Activated gamma-delta T cell treated with Interleukin-2 at 50 U/mL for 16 hours (primary cell): ENCODE measurements at regions not wholly inside any gene's neighbourhood (a gene's known extent, or its start where the extent isn't known, plus 50 kb on each side); places are given as distances from the start of the nearest gene placed in this dataset.

Experiments
- DNase-seq: peaks from one replicate; pipeline ENCODE4 v3.0.0-alpha.2; 2020

DNA sequence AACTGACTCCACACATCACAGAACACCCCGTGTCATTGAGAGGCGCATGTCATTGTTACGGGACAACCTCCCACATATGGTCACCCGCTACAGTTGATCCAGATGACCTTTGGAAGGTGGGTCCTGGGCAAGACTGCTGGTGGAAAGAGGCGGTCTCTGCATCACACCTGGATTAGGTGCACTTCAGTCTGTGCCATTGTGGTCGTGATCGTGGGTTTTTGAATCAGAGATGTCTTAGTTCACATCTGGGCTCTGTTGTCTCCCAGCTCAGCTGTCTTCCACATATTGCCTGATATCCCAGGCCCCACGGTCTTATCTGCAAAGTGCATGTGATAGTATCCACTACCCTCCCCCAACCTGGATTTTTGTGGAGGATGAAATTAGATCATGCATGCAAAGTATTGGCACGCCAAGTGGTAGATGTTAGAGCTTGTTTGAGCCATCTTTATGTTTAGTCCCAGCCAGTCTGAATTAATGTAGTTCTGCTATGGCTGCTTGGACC is 208.7 kb upstream of the FOXN3 start:
- no peak for DNase-seq

DNA sequence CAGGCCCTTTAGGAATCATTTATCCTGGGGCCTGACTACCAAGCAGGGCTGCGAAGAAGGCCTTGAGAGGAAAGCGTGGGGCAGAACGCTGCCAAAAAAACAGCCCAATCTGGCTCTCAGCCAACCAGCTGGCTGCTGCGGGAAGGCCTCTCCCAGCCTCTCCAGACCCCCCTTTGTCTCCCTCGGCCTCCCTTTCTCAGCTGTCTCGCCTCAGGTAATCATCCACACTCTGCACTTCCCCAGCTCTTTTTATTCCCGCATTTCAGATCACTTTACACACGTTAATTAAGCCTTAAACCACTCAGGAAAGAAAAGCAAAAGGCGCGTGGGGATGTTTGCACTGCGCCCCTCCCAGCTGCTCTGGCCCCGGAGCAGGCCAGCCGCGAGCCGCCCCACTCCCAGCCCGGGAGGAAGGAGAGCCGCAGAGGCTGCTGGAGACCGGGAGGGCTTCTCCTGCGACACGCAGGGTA is 208.2 kb upstream of the FOXN3 start:
- no peak for DNase-seq

GRCh38 chr14:89624500-89625156 is 207.6 kb upstream of the FOXN3 start:
- DNase-seq, result no peak

- no peak for DNase-seq
Measured at GRCh38 chr14:89621791-89622638, 205.0 kb upstream of the FOXN3 start.

GRCh38 chr14:89621009-89621421 is 204.0 kb upstream of the FOXN3 start:
- DNase-seq, result peak; percentile 40

DNA sequence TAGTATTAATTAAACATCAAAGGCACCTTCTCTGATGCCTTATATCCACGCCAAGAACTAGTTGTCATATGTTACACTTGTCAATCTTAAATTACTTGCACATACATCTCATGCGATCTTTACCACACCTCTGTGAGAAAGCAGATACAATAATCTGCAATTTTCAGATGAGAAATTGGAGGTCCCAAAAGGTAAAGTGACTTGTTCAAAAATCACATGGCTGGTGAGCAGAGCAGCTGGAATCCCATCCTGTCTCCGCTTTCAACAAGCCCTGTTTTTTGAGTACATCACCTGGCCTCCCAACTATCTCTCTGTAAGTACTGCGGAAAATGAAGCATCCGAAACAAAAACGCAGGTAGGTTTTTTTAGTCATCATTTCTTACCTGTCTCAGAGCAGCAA is 203.4 kb upstream of the FOXN3 start:
- no peak for DNase-seq

DNA sequence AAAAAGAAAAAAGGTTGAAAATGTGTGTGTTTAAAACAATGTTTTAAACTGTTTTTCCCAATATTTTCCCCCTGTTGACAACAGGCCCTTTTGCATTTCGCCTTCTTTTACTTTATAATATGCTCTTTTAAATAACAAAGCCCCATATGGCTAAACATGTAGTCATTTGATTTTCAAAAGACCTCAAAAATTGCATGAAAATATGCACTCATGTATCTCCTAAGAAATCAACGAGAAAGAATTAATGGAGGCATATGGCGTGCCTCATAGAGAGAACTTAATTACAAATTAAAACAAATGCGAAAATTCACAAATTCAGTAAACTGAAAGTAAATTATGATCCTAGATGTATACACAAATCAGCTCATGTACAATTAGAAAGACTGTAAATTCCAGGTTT is 202.6 kb upstream of the FOXN3 start:
- no peak for DNase-seq

GRCh38 chr14:89618811-89619551 is 201.9 kb upstream of the FOXN3 start:
- peak; percentile 50 for DNase-seq

DNA sequence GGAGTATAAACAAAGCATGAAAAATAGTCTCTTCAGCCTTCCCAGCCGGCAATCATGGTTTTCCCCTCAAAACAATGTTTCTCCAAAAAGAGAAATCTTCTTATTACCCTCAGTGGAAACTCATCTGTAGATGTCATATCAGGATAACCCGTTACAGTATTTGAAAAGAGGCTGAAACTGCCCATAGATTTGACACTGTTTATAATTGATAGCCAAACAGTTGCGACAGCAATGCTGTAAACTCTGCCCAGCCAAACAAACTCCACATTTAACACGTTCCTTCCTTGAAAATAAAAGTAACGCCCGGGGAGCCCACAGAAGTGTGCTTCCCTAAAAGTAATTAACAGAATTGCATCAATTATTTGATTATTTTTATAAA is 201.3 kb upstream of the FOXN3 start:
- DNase-seq, result no peak

DNA sequence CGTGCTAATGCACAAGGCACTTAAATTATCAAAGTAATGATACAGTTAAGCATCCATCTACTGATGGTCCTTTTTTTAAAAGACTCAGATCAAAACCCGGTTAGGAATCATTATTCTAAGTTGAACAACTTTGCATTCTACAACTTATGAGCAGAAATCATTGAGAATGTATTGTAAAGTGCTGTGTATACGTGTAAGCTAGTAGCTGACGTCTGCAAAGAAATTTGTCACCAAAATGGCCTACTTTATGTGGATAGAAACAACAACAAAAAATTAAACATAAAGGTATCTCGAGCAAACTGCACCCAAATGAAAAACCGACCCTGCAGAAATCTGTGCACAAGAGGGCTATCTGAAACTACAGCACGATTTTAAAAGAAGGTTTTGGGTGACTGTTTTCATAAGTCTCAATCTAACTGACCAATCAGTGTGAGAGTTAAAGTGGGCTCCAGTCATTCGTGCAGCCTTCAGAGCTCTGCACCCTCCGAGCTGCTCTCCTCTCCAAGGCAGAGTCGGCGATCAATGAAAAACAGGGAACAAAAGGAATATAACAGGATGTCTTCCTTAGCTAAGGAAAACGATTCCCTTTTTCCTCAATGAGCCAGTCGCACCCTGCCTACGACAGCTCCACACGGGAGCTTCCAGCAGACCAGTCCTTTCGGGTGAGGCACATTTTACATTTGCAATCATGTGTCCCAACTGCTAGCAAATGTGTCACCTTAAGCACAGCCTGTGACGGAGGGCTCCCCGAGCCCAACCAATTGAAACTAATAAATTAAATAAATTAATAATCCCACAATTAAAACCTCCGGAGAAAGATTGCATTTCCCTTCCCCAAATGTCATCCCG is 200.7 kb upstream of the FOXN3 start:
- DNase-seq, result peak; percentile 24

DNA sequence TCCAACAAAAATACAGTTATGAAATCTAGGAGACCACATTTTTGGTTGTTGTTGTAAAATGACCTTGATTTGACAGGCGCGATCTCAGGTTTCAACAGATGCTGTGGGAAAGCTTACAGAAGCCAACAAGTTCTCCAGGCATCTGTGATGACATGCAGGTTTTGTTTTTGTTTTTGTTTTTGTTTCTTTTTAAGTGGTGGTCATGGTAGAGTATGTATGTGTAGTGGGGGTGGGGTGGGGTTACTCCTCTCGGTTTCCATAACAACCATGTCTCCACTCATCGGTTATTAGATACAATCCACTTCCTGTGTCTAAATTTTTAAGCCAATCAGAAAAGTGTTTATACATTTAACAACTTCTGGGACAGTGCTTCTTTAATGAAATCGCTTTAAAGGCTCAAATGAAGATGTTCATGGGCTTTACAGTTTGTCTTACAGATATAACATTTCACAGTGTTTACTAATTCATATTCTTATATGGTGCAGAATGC is 199.9 kb upstream of the FOXN3 start:
- peak; percentile 41 for DNase-seq

- DNase-seq, result no peak
Measured at GRCh38 chr14:89616425-89616824, 199.4 kb upstream of the FOXN3 start.

- DNase-seq, result no peak
Measured at GRCh38 chr14:89615421-89615820, 198.4 kb upstream of the FOXN3 start.

DNA sequence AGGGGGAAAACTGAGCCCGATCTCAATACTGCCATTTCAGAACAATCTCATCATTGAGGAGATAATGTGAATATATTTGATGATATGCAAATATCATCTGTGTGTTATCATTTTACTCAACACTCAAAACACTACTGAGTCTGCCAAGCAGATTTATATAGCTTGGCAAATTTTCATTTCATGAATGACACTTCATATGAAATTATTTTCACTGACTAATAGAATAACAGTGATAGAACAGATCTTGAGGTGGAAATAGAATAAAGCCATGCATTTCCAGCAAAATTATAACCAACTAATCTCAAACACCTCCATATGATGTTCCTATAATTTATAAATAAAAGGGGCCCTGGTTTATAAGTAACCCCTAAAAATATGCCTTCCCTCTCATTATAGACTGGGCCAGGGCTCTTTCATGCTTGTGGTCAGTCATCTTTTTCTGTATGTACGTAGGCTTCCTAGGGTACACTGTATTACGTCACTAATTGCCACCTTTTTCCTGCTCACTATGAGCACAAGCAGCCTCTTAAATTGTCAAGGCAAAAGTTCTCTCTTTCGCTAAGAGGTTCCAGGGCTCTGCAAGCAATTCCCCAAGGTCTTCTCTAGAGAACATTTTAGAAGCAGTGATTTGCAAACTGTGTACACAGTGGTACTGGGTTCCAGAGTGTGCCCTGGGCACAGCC is 197.1 kb upstream of the FOXN3 start:
- DNase-seq, result no peak

- no peak for DNase-seq
Measured at GRCh38 chr14:89613260-89614008, 196.4 kb upstream of the FOXN3 start.

DNA sequence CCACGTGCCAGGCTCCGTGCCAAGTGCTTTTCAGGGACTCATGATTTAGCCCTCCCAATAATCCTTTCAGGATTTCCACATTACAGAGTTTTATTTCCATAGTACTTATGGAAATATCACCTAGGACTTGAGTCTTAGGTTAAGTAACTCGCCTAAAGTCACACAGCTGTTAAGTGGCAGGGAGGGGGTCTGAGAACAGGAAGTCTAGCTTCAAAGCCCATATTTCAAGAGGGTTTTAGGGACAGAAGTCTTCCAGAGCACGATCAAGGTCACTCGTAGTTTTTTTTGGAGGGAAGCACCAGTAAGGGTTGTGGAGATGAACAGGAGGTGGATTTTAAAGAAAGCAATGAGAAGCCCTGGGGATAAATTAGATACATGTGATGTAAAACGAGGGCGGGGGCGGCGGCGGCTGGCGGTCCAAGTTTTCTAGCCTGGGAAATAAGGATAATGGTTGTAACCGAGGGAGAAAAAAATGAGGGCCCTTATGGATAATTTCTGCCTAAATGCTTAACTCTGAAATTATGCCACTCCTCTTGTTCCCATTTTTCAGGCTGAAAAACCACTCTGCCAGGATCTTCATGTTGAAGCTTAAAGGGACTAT is 192.6 kb upstream of the FOXN3 start:
- DNase-seq, result no peak

- no peak for DNase-seq
Measured at GRCh38 chr14:89607453-89607852, 190.4 kb upstream of the FOXN3 start.

DNA sequence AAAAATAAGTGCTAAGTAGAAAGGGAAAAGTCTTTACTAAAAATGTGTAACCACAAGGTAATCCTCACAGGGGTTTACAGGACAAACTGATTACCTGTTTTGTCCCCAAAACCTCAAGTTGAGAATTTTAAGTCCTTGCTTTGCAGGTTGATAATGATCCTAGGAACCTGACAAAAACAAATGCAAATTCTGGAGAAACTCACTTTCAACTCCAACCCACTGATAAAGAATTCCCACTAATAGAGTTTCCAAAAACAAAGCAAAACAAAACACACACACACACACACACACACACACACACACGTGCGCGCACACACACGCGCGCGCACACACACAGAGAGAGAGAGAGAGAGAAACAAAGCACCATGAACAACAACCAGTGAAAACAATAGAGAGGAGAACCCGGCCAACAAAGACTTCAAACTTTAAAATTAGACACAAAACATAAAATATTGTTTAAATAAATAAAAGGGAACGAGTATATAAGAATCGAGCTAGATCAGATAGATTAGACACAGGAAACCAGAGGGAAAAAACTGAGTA is 187.0 kb upstream of the FOXN3 start:
- DNase-seq, result no peak

GRCh38 chr14:89600950-89601826 is 184.2 kb upstream of the FOXN3 start:
- DNase-seq, result no peak
